Right ventricle myocardium inferior (tissue), 1 donor: ENCODE measurements at regions not wholly inside any gene's neighbourhood (a gene's known extent, or its start where the extent isn't known, plus 50 kb on each side); places are given as distances from the start of the nearest gene placed in this dataset.

Source experiments
- ATAC-seq: fragments of 200-7000 bp; cut with Tn5 transposase; one replicate; pipeline ENCODE4 v1.9.1; 2020; ENCODE audit warnings: mild to moderate bottlenecking, moderate library complexity
- DNase-seq: peaks from one replicate; pipeline ENCODE4 v3.0.0; 2021; ENCODE audit errors: missing footprints
- intact Hi-C: fragments of 100-400 bp; cut with DNase I; formaldehyde crosslinking; loops from one replicate; pipeline ENCODE4 v1.11.0; 2022
- donor health status: DM: no; HTN: yes; CAD: no; lungs with severe emphysema.

DNA sequence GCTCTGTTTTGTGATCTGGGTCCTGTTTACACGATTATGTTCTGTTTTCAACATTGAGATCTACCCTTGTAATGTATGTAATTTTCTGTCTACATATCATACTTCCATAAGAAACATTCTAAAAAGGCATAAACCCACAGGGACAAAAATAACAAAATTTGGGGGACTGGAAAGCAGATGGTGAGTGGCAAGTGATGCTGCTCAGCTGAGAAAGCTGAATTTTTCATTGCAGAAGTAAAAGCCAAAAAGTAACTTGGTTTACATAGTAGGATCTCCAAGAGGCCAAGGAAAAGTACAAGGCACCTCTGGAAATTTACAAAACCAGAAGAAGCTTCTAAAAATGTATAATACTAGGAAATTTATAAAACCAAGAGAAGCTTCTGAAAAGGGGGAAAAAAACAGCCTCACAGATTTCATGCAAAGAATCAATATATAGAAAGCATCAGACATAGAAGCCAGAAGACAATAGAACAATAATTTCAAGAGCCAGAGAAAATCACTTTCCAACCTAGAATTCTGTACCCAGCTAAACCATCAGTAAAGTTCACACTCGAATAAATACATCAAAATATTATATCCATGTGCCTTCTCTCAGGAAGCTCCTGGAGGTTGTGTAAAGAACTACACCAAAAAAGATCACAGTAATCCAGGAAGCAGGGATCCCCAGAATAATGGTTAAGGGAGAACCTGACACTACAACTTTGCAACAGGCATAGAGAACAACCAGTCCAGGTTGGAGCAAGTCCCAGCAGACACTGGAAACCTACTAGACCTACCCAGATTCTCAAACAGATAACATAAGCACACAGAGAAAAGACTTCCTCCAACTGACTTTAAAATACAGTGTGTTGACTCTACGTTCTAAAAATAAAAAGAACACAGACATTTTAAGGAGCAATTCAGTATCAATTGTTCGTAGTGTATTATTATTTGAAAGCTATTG is 401.7 kb upstream of the HS6ST1 start:
- DNase-seq, result no peak
- intact Hi-C loops, result no loop called here
- ATAC-seq, result no peak

DNA sequence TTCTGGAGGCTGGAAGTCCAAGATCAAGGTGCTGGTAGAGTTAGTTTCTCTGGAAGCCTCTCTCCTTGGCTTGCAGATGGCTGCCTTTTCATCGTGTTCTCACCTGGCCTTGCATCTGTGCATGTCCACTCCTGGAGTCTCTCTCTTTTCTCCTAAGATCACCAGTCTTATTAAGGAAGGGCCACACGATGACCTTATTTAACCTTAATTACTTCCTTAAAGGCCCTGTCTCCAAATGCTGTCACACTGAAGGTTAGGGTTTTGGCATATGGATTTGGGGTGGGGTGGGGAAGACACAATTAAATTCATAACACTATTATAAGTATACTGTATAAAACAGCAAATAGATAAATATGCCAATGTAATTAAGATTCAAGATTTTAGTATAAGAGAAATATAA is 402.4 kb upstream of the HS6ST1 start:
- intact Hi-C loops, result no loop called here
- ATAC-seq (no peak), DNase-seq (no peak)

GRCh38 chr2:128722489-128722888 is 403.8 kb upstream of the HS6ST1 start:
- intact Hi-C loops, result no loop called here
- no peak for DNase-seq
- no peak for ATAC-seq

DNA sequence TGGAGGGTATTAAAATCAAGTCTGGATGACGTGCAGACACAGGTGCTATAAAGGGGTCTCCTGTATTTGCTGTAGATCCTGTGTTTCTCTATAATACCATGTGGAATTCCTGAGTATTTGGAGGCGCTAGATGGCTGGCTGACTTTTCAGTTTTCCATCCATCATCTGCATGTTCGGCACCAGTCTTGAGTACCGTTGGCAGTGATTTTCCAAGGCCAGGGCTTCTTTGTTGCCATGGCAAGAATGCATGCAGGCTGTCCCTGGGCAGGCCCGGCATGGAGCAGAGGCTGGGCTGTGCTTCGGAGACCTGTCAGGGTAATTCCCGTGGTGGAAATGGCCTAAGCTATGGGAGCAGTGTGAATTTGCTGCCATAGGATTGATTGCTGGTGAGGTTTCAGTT is 405.9 kb upstream of the HS6ST1 start:
- intact Hi-C loops, result no loop called here
- ATAC-seq, result no peak
- DNase-seq, result no peak

DNA sequence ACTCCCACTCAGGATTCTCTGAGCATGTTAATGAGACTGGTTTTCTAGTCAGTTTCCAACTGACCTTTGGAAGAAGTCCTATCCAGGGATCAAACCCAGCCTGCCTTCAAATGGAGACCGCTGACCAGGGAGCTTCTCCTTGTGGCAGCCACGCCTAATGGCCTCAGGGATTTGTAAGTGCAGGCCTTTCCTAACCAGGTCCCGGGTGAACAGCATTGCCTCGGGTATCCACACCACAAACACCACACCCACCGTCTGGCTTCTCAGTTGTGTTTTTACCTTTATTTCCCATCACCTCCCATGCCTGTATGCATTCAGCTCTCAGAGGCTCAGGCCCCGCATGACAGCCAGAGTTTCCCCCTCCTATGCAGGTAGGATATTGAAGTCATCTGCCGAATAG is 406.3 kb upstream of the HS6ST1 start:
- no peak for ATAC-seq
- intact Hi-C loops, result no loop called here
- DNase-seq, result no peak

DNA sequence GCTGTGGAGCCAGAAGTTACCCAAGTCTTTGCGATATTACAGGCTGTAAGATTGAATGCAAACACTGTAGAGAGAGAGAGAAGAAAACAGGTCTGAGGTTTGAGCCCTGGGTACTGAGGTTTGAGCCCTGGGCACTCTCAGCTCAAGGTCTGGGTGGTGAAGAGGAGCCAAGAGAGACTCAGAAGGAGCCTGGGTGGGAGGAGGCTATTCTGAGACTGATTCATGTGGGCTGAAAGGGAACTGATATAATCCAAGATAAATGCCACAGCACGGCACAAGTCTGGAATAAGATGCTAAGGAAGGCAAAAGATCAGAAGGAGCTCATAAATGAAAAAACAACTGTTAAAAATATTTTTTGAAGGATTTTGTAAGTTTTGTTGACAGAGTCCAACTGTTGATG is 407.6 kb upstream of the HS6ST1 start:
- DNase-seq (no peak), ATAC-seq (no peak)
- intact Hi-C loops, result no loop called here

- no peak for DNase-seq
- intact Hi-C loops, result no loop called here
- no peak for ATAC-seq
Measured at GRCh38 chr2:128726911-128727310, 408.2 kb upstream of the HS6ST1 start.

DNA sequence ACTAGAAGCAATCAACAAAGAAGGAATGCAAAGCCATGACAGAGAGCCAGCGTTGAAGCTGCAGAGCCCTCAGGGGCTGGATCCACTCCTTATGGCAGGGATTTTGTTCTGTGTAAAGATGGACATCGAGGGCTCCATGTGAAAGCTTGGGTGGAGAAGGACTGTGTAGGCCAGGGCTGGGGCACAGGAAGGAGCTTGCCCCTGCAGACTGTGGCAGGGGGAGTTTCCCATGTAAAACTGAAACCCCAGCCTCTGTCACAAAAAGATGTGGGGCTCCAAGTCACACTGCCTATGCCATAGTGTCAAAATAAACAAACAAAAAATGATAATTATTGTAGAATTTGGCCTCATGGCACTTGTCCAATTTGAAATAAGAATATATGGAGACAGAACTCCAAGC is 408.7 kb upstream of the HS6ST1 start:
- intact Hi-C loops, result no loop called here
- DNase-seq (no peak), ATAC-seq (no peak)

DNA sequence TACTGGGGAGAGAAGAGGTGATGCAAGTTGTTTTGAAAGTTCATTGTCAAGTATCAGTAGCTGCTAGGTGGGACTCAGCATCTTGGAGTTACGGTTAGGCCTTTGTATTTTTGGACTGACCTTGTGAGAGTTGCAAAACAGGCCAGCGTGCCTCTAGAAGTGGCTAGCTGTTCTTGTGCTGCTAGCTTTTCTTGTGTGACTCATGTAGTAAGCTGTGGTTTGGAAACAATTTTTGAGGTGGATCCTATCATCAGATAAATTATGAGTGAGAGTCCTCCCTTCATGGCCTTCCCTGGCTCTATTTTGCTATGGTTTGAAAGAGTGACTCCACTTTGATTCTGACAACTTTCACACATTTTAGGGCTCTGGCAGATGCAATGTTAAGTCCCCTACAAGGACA is 409.2 kb upstream of the HS6ST1 start:
- ATAC-seq, result no peak
- intact Hi-C loops, result no loop called here

DNA sequence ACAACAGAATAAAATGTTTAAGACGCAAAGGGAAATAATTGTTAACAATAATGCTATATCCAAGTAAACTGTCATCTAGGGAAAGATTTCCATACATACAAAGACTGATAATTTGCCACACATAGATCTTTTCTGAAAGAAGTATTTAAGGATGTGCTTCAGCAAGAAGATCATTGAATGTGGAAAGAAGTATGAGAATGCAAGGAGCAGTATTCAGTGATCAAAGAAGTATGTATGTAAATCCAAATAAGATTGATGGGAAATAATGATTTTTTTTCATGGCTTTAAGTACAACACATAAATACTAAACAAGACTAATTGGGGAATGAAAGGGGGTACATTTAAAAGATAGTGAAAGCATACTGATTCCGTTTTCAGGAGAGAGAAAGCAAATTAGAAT is 410.4 kb upstream of the HS6ST1 start:
- ATAC-seq (no peak), DNase-seq (no peak)
- intact Hi-C loops, result no loop called here

More for the DNA sequence above, 409.2 kb upstream of the HS6ST1 start:
- DNase-seq, result no peak

DNA sequence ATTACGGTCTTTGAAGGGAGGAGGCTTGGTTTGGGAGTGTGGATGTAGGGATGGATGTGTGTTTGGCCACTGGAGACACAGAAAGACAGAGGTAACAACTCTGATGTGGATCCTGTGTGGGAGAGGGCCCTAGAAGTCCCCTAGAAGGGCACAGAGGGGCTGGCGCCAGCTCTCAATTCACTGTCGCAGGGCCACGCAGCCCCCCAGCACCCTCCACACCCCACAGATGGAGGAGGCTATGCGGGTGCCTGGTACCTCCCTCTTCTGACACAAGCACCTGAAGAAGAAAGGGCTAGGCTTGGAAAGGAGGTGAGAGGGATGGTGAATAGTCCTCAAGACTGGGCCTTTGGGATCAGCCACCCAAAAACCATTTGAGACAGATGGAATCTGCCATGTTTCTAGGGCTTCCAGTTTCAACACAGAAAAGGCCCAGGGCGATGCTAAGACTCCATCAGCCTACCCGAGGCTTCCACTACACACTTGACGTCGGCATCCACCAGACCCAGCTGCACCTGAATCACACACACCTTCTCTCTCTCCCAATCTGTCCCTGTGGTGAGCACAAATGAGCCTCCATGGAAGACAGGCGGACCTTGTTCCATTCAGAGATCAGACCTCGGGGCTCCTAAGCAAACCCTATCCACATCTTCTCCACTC is 413.5 kb upstream of the HS6ST1 start:
- DNase-seq, result no peak
- no peak for ATAC-seq
- intact Hi-C loops, result loop anchor here (10.0 kb wide), 1 partner anchor 1123 kb away; no protein-coding TSS in a partner anchor

- intact Hi-C loops, result loop anchor here (10.0 kb wide), 1 partner anchor 1122 kb away; no protein-coding TSS in a partner anchor
- DNase-seq (no peak), ATAC-seq (peak; percentile 59)
Measured at GRCh38 chr2:128732976-128733431, 414.3 kb upstream of the HS6ST1 start.

- DNase-seq (no peak), ATAC-seq (no peak)
- intact Hi-C loops, result loop anchor here (10.0 kb wide), 1 partner anchor 1121 kb away; no protein-coding TSS in a partner anchor
Measured at GRCh38 chr2:128733450-128733849, 414.8 kb upstream of the HS6ST1 start.

- peak; percentile 81 for DNase-seq
- ATAC-seq, result no peak
- intact Hi-C loops, result loop anchor here (5.0 to 10.0 kb wide), 2 partner anchors 518 to 1120 kb away; no protein-coding TSS in a partner anchor
Measured at GRCh38 chr2:128734521-128735295, 416.0 kb upstream of the HS6ST1 start.

DNA sequence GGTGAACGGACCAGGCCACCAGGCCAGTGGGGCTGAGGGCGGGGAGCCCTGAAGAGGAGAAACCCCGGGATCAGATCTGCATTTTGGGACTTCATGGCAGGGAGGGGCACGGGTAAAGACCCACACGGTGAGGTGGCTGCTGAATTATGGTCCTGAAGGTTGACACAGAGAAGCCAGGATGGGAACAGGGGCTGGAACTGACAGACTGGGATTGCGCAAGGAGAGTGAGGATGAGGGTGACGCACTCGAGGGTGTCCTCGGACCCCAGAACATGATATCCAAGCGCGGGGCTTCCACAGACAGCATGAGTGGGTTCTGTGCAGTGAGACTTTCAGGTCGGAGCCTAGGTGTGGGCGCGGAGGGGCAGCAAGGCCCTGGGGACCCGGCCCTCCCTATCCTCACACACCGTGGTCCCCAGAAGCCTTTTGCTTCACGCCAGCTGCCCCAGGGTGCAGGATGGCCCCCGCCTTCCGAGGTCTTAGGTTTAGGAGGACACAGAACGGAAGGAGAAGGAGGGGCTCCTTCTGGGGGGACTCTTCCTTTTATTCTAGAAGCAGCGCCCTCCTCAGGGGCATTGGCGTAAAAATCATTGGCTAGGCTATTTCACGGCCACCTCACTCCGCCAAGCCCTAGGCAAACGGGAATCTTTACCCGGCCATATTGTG is 416.8 kb upstream of the HS6ST1 start:
- ATAC-seq (no peak), DNase-seq (no peak)
- intact Hi-C loops, result loop anchor here (5.0 to 10.0 kb wide), 2 partner anchors 517 to 1119 kb away; no protein-coding TSS in a partner anchor

- DNase-seq (no peak), ATAC-seq (peak; percentile 11)
- intact Hi-C loops, result loop anchor here (5.0 to 10.0 kb wide), 2 partner anchors 516 to 1119 kb away; no protein-coding TSS in a partner anchor
Measured at GRCh38 chr2:128736046-128736688, 417.5 kb upstream of the HS6ST1 start.

DNA sequence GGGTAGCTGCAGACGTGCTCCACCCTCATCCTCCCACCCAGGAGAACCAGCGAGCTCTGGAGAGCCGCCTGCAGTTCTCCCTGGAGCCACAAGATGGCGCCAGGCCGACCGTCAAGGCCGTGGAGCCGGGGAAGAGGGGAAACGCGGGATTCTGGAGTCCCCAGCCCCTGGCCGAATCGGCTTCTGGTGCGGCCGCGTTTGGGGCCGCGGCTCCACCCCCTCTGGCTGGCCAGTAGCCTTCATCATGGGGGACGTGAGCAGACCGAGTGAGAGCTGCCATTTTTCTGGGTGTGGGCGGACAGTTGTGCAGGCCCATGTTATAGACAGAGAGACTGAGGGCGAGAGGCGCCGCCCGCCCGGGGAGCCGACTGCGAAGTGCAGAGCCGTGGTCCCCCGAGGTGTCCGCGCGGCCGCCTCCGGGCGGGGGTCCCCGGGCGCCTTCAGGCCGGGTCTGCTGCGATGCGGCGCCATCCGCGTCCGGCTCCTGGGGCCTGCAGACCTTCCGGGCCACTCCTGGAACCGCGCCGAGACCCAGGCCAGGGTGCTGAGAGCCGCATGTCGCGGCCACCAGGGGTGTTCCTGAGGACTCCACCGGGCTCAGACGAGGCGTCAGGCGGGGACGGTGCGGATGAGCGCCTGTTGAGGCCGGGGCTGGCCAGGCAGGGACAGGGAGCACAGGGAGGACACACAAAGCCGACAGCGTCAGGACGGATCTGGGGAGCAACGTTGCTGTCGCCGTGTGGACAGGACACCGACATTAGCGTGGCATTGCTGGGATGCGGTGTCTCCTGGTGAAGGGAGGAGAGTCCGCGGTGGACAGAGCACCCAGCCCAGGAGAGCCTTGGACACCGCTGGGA is 418.2 kb upstream of the HS6ST1 start:
- DNase-seq (peak; percentile 88), ATAC-seq (peak; percentile 77)
- intact Hi-C loops, result loop anchor here (5.0 to 10.0 kb wide), 2 partner anchors 515 to 1118 kb away; no protein-coding TSS in a partner anchor
